ENCODE measurements at regions not wholly inside any gene's neighbourhood (a gene's known extent, or its start where the extent isn't known, plus 50 kb on each side); places are given as distances from the start of the nearest gene placed in this dataset.

DNA sequence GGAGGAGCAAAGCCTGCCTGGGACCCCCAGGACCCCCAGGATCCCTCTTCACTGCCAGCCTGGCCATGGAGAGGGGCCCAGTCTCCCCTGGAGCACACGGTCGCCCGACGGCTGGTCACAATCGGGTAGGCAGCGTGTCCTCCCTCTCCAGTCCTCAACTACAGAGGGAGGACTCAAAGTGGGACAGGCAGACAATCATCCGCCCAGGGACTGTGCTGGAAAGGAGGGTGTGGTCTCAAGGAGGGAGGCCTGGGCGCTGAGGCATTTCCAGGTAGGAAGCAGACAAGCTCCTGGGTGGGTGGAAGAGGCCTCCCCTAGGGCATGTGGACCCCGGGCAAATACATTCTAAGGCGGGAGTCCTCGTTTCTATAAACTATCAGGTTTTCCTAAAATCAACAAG, 93.2 kb upstream of the ADAMTS2 start:
- TF ChIP-seq, protein P1, sequence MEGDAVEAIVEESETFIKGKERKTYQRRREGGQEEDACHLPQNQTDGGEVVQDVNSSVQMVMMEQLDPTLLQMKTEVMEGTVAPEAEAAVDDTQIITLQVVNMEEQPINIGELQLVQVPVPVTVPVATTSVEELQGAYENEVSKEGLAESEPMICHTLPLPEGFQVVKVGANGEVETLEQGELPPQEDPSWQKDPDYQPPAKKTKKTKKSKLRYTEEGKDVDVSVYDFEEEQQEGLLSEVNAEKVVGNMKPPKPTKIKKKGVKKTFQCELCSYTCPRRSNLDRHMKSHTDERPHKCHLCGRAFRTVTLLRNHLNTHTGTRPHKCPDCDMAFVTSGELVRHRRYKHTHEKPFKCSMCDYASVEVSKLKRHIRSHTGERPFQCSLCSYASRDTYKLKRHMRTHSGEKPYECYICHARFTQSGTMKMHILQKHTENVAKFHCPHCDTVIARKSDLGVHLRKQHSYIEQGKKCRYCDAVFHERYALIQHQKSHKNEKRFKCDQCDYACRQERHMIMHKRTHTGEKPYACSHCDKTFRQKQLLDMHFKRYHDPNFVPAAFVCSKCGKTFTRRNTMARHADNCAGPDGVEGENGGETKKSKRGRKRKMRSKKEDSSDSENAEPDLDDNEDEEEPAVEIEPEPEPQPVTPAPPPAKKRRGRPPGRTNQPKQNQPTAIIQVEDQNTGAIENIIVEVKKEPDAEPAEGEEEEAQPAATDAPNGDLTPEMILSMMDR (IDR thresholded peaks at IDR 0.05), result no peak
- TF ChIP-seq POLR2AphosphoS5 (IDR thresholded peaks at IDR 0.05; ENCODE audit: low read depth, low read length) (no peak), MXI1 (IDR thresholded peaks at IDR 0.05; ENCODE audit: low read depth, low read length) (no peak), EZH2phosphoT487 (IDR thresholded peaks at IDR 0.05; ENCODE audit: borderline replicate concordance, low read depth) (no peak), RCOR1 (IDR thresholded peaks at IDR 0.05; ENCODE audit: low read length) (no peak), JUND (IDR thresholded peaks at IDR 0.05) (no peak), TAF1 (IDR thresholded peaks at IDR 0.05; ENCODE audit: borderline replicate concordance, low read depth, low read length) (no peak), SMC3 (IDR thresholded peaks at IDR 0.05; ENCODE audit: low read depth, low read length) (no peak), RFX5 (IDR thresholded peaks at IDR 0.05; ENCODE audit: low read length) (no peak), ZBTB33 (IDR thresholded peaks at IDR 0.05; ENCODE audit: borderline replicate concordance, low read depth) (no peak), FOSL2 (IDR thresholded peaks at IDR 0.05; ENCODE audit: borderline replicate concordance, low read depth) (no peak), REST (IDR thresholded peaks at IDR 0.05; ENCODE audit: low read depth, low read length) (no peak), EP300 (IDR thresholded peaks at IDR 0.05; ENCODE audit: borderline replicate concordance in 1 of 2, low read depth in 1 of 2, low read length in 1 of 2) (no peak)
- TF ChIP-seq, protein P2, sequence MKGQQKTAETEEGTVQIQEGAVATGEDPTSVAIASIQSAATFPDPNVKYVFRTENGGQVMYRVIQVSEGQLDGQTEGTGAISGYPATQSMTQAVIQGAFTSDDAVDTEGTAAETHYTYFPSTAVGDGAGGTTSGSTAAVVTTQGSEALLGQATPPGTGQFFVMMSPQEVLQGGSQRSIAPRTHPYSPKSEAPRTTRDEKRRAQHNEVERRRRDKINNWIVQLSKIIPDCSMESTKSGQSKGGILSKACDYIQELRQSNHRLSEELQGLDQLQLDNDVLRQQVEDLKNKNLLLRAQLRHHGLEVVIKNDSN (IDR thresholded peaks at IDR 0.05; ENCODE audit: borderline replicate concordance, low read depth), result no peak

All from SK-N-SH (cell line).